Activated naive CD4-positive, alpha-beta T cell (primary cell): ENCODE measurements at regions not wholly inside any gene's neighbourhood (a gene's known extent, or its start where the extent isn't known, plus 50 kb on each side); places are given as distances from the start of the nearest gene placed in this dataset.
A peak's percentile ranks its signal among the peaks of the same experiment; 100 is the strongest.

Source experiments
- DNase-seq, 4 experiments: peaks; one replicate each; lab custom pipeline; 2025; lab: John Stamatoyannopoulos, UW

DNA sequence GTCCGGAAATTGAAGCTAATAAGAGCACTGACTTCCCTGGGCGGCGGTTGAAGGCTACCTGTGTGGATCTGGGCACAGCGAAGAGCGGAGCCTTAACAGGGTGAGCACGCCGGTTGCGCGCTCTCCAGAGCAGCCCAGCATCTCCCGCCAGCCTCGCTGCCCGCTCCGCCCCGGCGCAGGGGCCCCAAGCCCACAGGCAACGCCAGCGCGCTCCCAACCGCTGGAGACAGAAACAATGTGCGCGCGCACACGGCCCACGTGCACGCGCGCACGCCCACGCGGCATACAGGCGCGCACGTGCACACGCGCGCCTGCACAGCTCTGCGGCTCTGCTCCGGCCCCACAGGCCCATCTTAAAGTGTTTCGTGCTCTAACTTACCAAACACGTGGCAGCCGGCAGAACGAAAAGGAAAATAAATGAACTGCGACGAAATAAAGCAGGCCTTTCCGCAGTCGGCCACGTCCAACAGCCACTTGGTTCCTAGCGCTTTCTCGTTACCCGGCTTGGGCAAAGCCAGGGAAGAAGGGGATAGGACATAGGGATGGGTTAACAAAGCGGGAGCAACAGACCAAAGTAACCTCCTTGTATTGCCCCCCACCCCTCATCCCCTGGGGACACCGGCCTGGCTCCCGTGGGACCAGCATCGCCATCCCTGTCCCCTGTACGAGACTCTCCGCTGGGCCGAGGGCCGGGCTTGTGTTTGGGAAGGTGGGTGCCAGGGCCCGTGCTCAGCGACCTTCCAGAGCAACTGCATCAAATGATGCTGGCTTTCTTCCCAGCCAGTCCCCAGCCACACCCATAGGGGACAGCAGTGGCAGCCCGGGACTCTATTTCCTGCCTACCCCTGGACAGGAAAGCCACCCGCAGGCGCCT is 203.7 kb downstream of the ABHD5 start:
- DNase-seq, result peak in 1 of 4 experiments; percentile 3

GRCh38 chr3:43895573-43895972 is 204.8 kb downstream of the ABHD5 start:
- DNase-seq, result no peak

DNA sequence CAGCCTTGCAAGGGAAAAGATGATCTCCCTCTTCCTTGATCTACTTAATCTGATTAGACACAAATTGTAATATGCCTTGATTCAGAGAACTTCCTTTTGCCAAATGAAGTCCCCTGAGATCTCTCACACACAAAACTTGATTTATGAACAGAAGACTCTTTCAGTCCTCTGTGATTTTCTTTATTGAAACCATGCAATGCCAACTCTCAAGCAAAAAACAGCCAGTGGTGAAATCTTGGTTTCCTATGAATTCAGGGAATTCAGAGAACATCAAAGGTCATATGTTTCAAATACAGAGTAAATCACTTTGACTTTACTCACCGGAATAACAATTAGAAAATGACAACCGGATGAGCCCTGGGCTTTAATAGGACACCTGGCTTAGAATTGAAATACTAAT is 211.7 kb downstream of the ABHD5 start:
- DNase-seq, result no peak

GRCh38 chr3:43905157-43905556 is 214.4 kb downstream of the ABHD5 start:
- no peak for DNase-seq

DNA sequence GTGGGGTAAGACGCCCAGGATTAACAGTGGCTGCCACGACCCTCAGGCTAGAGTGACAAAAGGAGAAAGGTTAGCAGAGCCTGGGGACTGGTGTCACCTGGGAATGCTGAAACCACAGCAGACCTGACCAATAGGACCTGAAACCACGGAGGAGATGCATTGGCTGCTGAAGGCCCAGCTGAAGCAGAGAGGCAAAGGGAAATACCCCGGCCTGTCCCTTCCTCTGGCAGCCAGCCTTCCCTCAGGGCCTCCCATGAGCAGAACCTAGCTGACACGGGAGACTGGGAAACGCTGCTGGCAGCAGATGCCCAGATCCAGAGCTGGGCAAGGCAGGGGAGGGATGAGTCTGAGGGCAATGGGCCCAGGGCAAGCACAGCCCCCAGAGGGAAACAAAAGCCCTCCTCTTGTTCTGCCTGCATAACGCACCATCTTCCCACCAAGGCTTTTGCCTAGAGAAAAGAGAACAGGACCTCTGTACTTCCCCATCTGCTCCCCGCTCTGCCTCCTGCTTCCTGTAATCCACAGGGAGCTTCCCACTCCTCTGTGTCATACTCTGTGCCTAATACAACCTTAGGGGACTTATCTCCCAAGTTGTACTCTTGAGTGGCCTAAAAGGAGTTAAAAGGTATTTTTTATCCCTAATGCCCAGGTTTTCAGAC is 216.2 kb downstream of the ABHD5 start:
- DNase-seq, result no peak

DNA sequence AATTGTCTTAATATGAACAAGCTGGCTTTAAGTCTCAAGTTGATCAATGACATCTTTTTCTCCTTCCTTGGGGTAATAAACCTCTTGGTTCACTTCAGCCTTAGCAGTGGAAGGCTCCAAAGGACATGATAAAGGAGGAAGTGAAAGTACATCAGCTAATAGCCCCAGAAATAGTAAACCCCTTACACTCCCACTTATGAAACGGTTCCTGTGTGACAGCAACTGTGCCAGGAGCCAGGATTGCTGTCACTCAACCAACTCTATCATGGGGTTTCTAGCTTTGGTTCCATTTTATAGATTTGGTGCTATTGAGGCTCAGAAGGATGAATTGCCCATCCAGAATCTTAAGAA is 216.7 kb downstream of the ABHD5 start:
- DNase-seq, result no peak

GRCh38 chr3:43908456-43908855 is 217.7 kb downstream of the ABHD5 start:
- DNase-seq, result no peak

DNA sequence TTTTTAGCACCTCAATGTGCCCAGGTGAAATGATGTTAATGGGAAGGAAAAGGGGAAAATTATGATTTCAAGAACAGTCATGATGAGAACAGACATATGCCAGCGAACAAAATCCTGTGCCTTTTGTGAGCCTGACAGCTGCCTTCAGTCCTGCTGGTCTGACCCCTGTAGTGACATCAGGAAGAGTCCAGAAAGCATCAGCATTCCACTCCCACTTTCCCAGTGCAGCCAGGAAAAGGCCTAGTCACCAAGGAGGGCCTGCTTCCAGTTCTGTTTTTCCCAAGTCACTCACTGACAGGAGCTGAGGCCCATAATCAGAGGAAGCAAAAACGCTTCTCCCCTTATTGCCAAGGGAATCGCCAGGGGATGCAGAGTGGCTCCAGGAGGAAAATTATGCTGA is 218.4 kb downstream of the ABHD5 start:
- DNase-seq, result no peak

DNA sequence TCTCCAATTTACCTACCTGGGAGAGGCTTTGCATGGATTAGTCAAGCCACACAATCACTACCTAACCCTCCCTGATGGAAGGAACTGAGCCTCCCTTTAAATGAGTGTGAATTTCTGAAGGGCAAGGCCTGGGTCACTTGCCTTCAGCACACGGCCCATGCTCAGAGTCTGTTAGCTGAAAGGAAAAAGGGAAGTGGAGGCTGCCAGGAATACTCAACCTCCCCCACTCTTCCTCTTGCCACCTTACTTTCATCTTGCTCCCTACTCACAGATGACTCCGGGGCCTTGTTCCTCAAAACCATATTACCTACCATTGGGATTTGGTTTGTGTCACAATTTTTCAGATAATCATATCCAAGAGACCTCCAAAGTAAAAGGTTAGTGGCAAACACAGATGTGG is 220.0 kb downstream of the ABHD5 start:
- no peak for DNase-seq

DNA sequence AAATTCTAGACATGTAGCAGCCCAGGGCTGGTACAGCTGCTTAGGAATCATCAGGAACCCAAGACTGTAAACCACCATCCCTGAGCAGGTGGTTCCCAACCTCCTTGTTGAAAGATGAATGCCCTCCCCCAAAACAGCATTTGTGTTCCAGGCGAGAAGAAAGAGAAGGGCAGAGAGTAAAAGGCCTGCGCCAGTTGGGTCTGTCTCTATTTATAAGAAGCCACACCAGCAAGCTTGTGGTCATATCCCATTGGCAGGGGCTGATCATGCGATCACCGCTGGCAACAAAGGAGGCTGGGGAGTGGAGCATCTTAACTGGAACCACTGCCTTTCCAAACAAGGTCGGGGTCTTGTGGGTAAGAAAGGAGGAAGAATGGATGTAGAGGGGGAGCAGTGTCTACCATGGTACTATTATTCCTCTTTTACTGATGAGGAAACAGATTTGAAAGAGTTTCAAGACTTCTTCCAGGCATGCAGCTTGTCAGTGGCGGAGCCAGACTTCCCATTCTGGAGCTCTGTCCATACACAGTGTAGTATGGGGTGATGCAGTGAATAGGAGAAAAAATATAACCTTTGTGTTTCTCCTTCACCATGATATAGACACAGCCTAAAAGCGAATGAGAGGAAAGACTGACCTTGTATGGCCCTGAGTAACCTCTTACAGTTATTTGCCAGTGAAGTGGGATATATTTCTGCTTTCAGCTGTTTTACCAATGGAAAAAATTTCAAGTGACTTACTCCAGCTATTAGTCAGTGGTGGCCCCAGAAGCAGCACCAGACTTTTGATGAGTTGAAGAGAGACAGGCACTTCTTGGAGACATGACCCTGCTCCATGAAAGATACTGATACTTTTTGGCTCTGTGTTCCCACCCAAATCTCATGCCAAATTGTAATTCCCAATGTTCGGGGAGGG is 222.6 kb downstream of the ABHD5 start:
- no peak for DNase-seq

DNA sequence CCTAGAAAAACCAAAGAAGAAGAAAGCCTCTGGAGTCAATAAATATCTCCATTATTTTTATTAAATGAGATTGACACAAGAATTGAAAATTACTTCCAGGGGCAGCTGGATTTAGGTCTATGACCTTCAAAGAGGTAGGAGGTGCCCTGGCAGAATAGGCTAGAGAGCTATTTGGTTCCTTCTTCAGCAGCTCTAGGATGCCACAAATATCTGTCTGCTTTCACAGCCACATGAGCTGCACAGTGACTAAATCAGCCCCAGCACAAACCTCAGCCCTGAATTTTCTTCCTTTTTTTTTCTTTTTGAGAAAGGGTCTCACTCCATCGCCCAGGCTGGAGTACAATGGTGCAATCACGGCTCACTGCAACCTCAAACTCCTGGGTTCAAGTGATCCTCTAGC is 223.5 kb downstream of the ABHD5 start:
- no peak for DNase-seq

- DNase-seq, result no peak
Observed at GRCh38 chr3:43915546-43915945, 224.8 kb downstream of the ABHD5 start.

DNA sequence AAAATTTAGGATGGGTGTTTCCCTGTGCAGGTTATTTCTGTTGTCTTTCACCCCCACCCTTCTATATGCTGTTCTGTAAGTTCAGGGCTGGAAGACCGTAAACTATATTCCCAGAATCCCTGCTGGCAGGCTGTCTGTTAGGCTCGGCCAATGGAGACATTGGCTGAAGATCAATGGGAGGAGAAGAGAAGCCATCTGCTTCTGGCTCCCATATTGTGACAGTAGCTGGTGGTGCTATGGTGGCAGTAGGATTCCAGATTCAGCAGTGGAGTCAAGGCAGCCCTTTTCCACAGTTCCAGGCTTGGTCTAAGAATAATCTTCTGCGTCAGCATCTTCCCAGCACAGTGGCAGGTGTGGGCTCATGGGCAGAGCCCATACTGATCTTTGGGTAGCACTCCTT is 226.6 kb downstream of the ABHD5 start:
- DNase-seq, result no peak

DNA sequence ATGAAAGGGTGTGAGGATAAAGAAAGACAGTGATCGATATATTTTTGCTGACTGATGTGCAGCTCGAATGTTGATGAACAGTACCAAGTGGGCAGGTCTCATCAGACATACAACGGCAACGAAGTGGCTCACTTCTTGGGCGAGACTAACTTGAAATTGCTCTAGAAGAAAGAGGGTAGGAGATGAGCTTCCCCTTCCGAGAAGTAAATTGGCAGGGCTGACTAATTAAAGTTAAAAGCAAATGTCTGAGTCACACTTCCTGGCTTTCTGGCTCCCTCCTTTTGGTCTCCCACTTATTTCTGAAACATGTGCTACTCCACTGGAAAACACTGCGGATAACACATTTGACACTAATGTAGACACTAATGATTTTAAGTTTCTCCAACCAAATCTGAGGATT is 228.3 kb downstream of the ABHD5 start:
- DNase-seq, result no peak

DNA sequence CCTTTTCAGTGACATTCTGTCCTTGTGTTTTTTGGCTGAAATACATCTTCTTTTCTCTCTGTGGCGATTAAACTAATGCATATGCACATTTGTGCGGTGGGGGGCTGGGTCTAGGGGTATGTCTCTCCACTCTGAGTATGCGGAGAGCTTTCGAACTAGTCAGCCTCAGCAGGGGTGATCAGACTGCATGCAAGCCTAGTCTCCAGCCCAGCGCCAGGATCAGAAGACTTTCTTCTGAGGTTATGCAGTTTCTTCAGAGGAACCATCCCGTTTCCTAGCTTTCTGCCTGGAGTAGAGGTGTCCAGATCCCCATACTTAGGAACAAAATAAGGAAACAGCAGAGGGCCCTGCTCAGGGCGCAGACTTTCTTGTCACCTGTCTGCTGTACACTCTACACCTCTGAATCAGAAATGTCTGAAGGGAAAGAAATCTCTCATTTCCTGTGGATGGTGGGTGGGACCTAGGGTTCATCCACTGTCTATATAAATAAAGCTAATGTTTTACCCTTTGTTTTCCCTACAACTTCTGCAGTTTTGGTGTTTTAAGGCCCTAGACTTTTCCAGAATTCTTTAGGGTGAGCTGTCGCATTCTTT is 230.4 kb downstream of the ABHD5 start:
- DNase-seq, result no peak

- no peak for DNase-seq
Observed at GRCh38 chr3:43922374-43922773, 231.6 kb downstream of the ABHD5 start.

- DNase-seq, result no peak
Observed at GRCh38 chr3:43923104-43923882, 232.6 kb downstream of the ABHD5 start.

DNA sequence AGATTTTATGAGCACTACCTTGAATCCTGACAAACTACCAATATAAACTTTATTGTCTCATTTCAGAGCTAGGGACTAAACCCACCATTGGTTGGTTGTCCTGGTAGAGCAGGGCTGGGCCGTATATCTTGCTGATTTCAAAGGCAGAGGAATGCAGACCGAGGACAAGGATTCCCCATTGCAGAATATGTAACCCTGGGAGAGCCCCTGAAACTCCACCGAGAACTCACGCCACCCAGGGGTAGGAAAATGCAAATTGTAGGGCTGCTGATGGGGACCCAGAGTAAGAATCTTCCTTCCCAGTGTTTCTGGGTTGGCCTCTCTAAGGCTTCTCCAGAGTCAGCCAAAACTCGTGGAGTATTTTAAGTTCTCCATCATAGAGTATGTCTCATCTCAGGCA is 235.3 kb downstream of the ABHD5 start:
- no peak for DNase-seq

- DNase-seq, result no peak
Observed at GRCh38 chr3:43932921-43933320, 242.2 kb downstream of the ABHD5 start.

GRCh38 chr3:43948013-43948412 is 257.3 kb downstream of the ABHD5 start:
- no peak for DNase-seq

GRCh38 chr3:43949594-43949993 is 258.9 kb downstream of the ABHD5 start:
- DNase-seq, result no peak
